Kidney epithelial cell (primary cell): ENCODE measurements at regions not wholly inside any gene's neighbourhood (a gene's known extent, or its start where the extent isn't known, plus 50 kb on each side); places are given as distances from the start of the nearest gene placed in this dataset.

Experiments
- DNase-seq: peaks from one replicate; pipeline ENCODE4 v3.0.0-alpha.2; 2010; ENCODE audit warnings: low read depth
- H3K27me3 ChIP-seq: 2 replicates; pipeline ENCODE4 v1.6.0; 2011; ENCODE audit warnings: low read length; ENCODE audit not compliant: control insufficient read depth, insufficient read depth
- H3K36me3 ChIP-seq: 2 replicates; pipeline ENCODE4 v1.5.1; 2011; ENCODE audit warnings: low read length; ENCODE audit not compliant: control insufficient read depth, insufficient read depth
- H3K4me3 ChIP-seq: 2 replicates; pipeline ENCODE4 v1.5.1; 2011; ENCODE audit warnings: low read depth, mild to moderate bottlenecking, control low read depth, low read length
- TF ChIP-seq, protein P1 (sequence below): IDR thresholded peaks from 2 replicates; pipeline ENCODE4 v1.5.1; 2011; ENCODE audit warnings: mild to moderate bottlenecking, moderate library complexity, low read length, control low read depth, inconsistent platforms; ENCODE audit not compliant: insufficient read depth, poor library complexity, severe bottlenecking

DNA sequence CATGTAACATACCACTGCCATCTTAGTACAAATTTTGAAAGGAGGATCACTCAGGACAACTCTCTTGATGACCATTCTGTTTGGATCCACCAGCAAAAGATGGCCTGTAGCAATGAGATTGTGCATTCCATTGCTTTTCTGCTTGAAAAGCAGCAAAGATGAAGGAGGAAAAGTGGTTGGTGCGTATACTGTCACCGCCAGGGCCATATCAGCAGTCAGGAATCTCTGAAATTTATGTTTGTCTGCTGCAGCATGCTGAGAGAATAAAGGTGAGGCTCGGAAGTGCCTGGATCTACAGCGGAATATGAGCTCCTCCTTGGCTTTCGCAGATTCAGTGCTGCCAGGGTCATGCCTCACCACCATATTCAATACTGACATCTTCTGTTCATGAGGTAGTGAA lies 144.4 kb downstream of the GPBP1 start:
- Histone ChIP-seq H3K27me3 (no peaks in the 10 kb centered on the region), H3K36me3 (no peaks in the 10 kb centered on the region), H3K4me3 (no peak overlapping the region)
- DNase-seq, result no peak
- TF ChIP-seq, protein P1, sequence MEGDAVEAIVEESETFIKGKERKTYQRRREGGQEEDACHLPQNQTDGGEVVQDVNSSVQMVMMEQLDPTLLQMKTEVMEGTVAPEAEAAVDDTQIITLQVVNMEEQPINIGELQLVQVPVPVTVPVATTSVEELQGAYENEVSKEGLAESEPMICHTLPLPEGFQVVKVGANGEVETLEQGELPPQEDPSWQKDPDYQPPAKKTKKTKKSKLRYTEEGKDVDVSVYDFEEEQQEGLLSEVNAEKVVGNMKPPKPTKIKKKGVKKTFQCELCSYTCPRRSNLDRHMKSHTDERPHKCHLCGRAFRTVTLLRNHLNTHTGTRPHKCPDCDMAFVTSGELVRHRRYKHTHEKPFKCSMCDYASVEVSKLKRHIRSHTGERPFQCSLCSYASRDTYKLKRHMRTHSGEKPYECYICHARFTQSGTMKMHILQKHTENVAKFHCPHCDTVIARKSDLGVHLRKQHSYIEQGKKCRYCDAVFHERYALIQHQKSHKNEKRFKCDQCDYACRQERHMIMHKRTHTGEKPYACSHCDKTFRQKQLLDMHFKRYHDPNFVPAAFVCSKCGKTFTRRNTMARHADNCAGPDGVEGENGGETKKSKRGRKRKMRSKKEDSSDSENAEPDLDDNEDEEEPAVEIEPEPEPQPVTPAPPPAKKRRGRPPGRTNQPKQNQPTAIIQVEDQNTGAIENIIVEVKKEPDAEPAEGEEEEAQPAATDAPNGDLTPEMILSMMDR, result no peak

DNA sequence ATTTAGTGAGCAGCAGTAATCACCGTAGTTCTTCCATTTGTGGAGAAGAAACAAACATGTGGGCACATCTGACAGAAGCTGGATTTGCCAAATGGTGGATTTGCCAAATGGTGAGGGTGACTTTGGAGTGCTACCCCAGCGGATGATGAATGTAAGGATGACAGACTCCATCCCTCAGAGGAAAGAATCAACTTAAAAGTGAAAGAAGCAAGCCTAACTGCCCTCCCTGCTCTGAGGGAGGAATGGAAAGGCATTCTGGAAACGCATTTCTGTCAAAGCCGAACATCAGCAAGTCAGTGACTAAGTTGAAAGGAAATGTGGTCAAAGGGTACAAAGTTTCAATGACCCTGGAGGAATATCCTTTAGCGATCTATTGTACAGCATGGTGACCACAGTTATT lies 143.5 kb downstream of the GPBP1 start:
- Histone ChIP-seq H3K36me3 (no peaks in the 10 kb centered on the region), H3K4me3 (no peak overlapping the region), H3K27me3 (no peaks in the 10 kb centered on the region)
- DNase-seq, result no peak
- TF ChIP-seq, protein P1, result no peak

DNA sequence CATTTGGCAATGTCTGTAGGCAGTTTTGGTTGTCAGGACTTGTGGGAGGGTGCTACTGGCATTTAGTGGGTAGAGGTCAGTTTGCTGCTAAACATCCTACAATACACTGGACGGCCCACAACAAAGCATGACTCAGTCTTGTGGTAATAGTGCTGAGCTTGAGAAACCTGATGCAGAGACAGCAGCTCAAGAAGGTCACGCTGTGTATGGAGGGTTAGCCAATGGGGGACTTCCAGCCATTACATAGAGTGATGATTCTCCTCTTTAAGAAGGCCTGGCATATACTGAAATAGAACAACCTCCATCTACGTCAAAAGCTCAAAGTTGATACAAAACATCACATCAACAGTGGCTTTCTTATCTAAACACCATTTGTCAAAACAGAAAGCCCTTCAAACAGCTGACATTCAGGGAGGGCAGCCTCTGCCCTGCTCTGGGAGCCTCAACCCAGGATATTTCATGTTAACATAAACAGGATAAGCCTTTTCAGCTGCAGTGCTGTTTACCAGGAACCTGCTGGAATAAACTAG lies 143.0 kb downstream of the GPBP1 start:
- Histone ChIP-seq H3K27me3 (no peaks in the 10 kb centered on the region), H3K36me3 (no peaks in the 10 kb centered on the region), H3K4me3 (no peak overlapping the region)
- DNase-seq, result peak; percentile 91
- TF ChIP-seq, protein P1, result no peak

DNA sequence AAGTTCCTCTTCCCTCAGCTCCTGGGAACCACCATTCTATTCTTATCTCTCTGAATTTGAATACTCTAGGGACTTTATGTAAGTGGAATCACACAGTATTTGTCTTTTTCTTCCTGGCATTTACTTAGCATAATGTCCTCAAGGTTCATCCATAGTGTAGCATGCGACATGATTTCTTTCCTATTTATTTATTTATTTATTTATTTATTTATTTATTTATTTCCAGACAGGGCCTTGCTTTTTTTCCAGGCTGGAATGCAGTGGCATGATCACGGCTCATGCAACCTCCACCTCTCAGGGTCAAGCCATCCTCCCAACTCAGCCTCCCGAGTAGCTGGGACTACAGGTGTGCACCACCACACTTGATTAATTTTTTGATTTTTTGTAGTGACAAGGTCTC lies 142.1 kb downstream of the GPBP1 start:
- TF ChIP-seq, protein P1, result no peak
- H3K27me3 ChIP-seq, result no peaks in the 10 kb centered on the region
- H3K36me3 ChIP-seq, result no peaks in the 10 kb centered on the region
- no peak for DNase-seq
- no peak overlapping the region for H3K4me3 ChIP-seq
